MCF 10A (cell line): ENCODE measurements at regions not wholly inside any gene's neighbourhood (a gene's known extent, or its start where the extent isn't known, plus 50 kb on each side); places are given as distances from the start of the nearest gene placed in this dataset.

Experiments used
- BruUV-seq: library from RNA; stranded (reverse); fragments of 400-500 nt; replicated peaks from 2 replicates; lab custom pipeline; 2021; lab: Mats Ljungman, UMichigan
- CTCF ChIA-PET: fragments of 300-600 bp; sonication (Branson Sonifier 250); formaldehyde crosslinking; extraction: SDS; loops from one replicate; lab custom pipeline; 2021; ENCODE audit warnings: antibody characterized with exemption, inconsistent platforms; lab: Yijun Ruan, JAX
- POLR2A ChIA-PET: fragments of 300-600, 350-650 bp; sonication (Branson Sonifier 250); formaldehyde crosslinking; extraction: SDS; loops from one replicate; lab custom pipeline; 2020; ENCODE audit warnings: antibody characterized with exemption, inconsistent platforms; lab: Yijun Ruan, JAX
- DNase-seq: peaks from one replicate; pipeline ENCODE4 v3.0.0-alpha.2; 2018; ENCODE audit not compliant: unreplicated experiment
- H3K27ac Mint-ChIP-seq: one replicate; pipeline ENCODE4 v1.8.0; 2022; ENCODE audit warnings: mild to moderate bottlenecking, low read depth, mixed read lengths; ENCODE audit not compliant: unreplicated experiment
- H3K27me3 Mint-ChIP-seq: one replicate; pipeline ENCODE4 v1.8.0; 2022; ENCODE audit warnings: mixed read lengths; ENCODE audit not compliant: insufficient read depth, unreplicated experiment
- H3K36me3 Mint-ChIP-seq: one replicate; pipeline ENCODE4 v1.8.0; 2022; ENCODE audit warnings: mild to moderate bottlenecking, moderate library complexity, mixed read lengths; ENCODE audit not compliant: insufficient read depth, unreplicated experiment
- H3K4me1 Mint-ChIP-seq: one replicate; pipeline ENCODE4 v1.8.0; 2022; ENCODE audit warnings: mixed read lengths; ENCODE audit not compliant: insufficient read depth, unreplicated experiment
- H3K4me3 Mint-ChIP-seq: one replicate; pipeline ENCODE4 v1.8.0; 2022; ENCODE audit warnings: mild to moderate bottlenecking, moderate library complexity, mixed read lengths; ENCODE audit not compliant: unreplicated experiment
- H3K9me3 Mint-ChIP-seq: one replicate; pipeline ENCODE4 v1.8.0; 2022; ENCODE audit warnings: mixed read lengths; ENCODE audit not compliant: unreplicated experiment
- CTCF ChIP-seq: fragments of 200-600 bp; IDR thresholded peaks from one replicate; pipeline ENCODE4 v1.8.0; 2022; ENCODE audit warnings: antibody characterized with exemption, mild to moderate bottlenecking; ENCODE audit not compliant: unreplicated experiment
- intact Hi-C: fragments of 100-400 bp; cut with micrococcal nuclease; formaldehyde crosslinking; loops from 2 replicates; pipeline ENCODE4 v1.14.1; 2022

- H3K27me3 Mint-ChIP-seq = peaks cover 26% of the 10 kb centered on the region
- intact Hi-C loops = no loop called here
- DNase-seq = no peak
These were observed 69.6 kb upstream of the GGTA1 start for GRCh38 chr9:121569266-121569648.

GRCh38 chr9:121572581-121572980, 72.9 kb upstream of the GGTA1 start:
- TF ChIP-seq CTCF = no peak
- no peaks in the 10 kb centered on the region for H3K4me1 Mint-ChIP-seq
- peaks cover 15% of the 10 kb centered on the region for H3K27me3 Mint-ChIP-seq
- DNase-seq = no peak
- no peak overlapping the region for H3K27ac Mint-ChIP-seq
- no peaks in the 10 kb centered on the region for H3K36me3 Mint-ChIP-seq
- H3K9me3 Mint-ChIP-seq = no peaks in the 10 kb centered on the region
- CTCF ChIA-PET = interaction anchor here (0.5 to 2.2 kb wide), 4 partner anchors 20 to 121 kb away, joined by 3 to 8 read pairs (median 3); no protein-coding TSS in a partner anchor
- intact Hi-C loops = no loop called here
- POLR2A ChIA-PET = interaction anchor here (1.4 kb wide), 1 partner anchor 16 kb away, joined by 3 read pairs; no protein-coding TSS in a partner anchor
- no TSS peak for BruUV-seq
- no peak overlapping the region for H3K4me3 Mint-ChIP-seq

More at GRCh38 chr9:121569266-121569648, 69.6 kb upstream of the GGTA1 start:
- POLR2A ChIA-PET = no interaction called here
- H3K4me1 Mint-ChIP-seq = peaks cover 5% of the 10 kb centered on the region
- TF ChIP-seq CTCF = no peak
- no peak overlapping the region for H3K27ac Mint-ChIP-seq
- no peak overlapping the region for H3K4me3 Mint-ChIP-seq
- BruUV-seq = no TSS peak
- CTCF ChIA-PET = interaction anchor here (0.6 to 0.8 kb wide), 2 partner anchors 118 to 750 kb away, joined by 3 to 4 read pairs; no protein-coding TSS in a partner anchor
- no peaks in the 10 kb centered on the region for H3K36me3 Mint-ChIP-seq
- H3K9me3 Mint-ChIP-seq = no peaks in the 10 kb centered on the region

GRCh38 chr9:121573717-121574485, 74.3 kb upstream of the GGTA1 start:
- no peaks in the 10 kb centered on the region for H3K4me1 Mint-ChIP-seq
- no TSS peak for BruUV-seq
- intact Hi-C loops = no loop called here
- ChIA-PET POLR2A (interaction anchor here (0.6 kb wide), 1 partner anchor 21 kb away, joined by 3 read pairs; no protein-coding TSS in a partner anchor), CTCF (interaction anchor here (0.7 to 2.2 kb wide), 10 partner anchors 12 to 144 kb away, joined by 3 to 9 read pairs (median 4); no protein-coding TSS in a partner anchor)
- peaks cover 28% of the 10 kb centered on the region for H3K27me3 Mint-ChIP-seq
- no peak for DNase-seq
- no peak overlapping the region for H3K27ac Mint-ChIP-seq
- H3K36me3 Mint-ChIP-seq = no peaks in the 10 kb centered on the region
- TF ChIP-seq CTCF = no peak
- H3K9me3 Mint-ChIP-seq = no peaks in the 10 kb centered on the region
- no peak overlapping the region for H3K4me3 Mint-ChIP-seq

GRCh38 chr9:121574774-121575519, 75.3 kb upstream of the GGTA1 start:
- peaks cover 39% of the 10 kb centered on the region for H3K27me3 Mint-ChIP-seq
- POLR2A ChIA-PET = no interaction called here
- CTCF ChIA-PET = interaction anchor here (0.8 to 2.1 kb wide), 6 partner anchors 13 to 145 kb away, joined by 3 to 9 read pairs (median 6); no protein-coding TSS in a partner anchor
- intact Hi-C loops = no loop called here
- H3K36me3 Mint-ChIP-seq = no peaks in the 10 kb centered on the region
- DNase-seq = no peak
- no peak overlapping the region for H3K27ac Mint-ChIP-seq
- no TSS peak for BruUV-seq
- H3K4me3 Mint-ChIP-seq = no peak overlapping the region
- TF ChIP-seq CTCF = no peak
- H3K4me1 Mint-ChIP-seq = no peaks in the 10 kb centered on the region
- no peaks in the 10 kb centered on the region for H3K9me3 Mint-ChIP-seq
